GM18511 (cell line): ENCODE measurements at regions not wholly inside any gene's neighbourhood (a gene's known extent, or its start where the extent isn't known, plus 50 kb on each side); places are given as distances from the start of the nearest gene placed in this dataset.

Experiments used
- ATAC-seq: cut with Tn5 transposase; IDR thresholded peaks from one replicate; pipeline ENCODE4 v1.9.1; 2021; ENCODE audit warnings: mild to moderate bottlenecking, moderate library complexity; ENCODE audit not compliant: unreplicated experiment

GRCh38 chr2:175476374-175476773 is 294.9 kb upstream of the ATP5MC3 start:
- no peak for ATAC-seq

- ATAC-seq = no peak
Measured at GRCh38 chr2:175475130-175475529, 293.6 kb upstream of the ATP5MC3 start.

GRCh38 chr2:175468431-175469098 is 287.1 kb upstream of the ATP5MC3 start:
- ATAC-seq = no peak

- ATAC-seq = no peak
Measured at GRCh38 chr2:175465101-175465500, 283.6 kb upstream of the ATP5MC3 start.

- no peak for ATAC-seq
Measured at GRCh38 chr2:175464311-175464670, 282.8 kb upstream of the ATP5MC3 start.

- ATAC-seq = no peak
Measured at GRCh38 chr2:175463589-175464310, 282.2 kb upstream of the ATP5MC3 start.

GRCh38 chr2:175463169-175463568 is 281.7 kb upstream of the ATP5MC3 start:
- no peak for ATAC-seq

- ATAC-seq = no peak
Measured at GRCh38 chr2:175462246-175462645, 280.7 kb upstream of the ATP5MC3 start.

- no peak for ATAC-seq
Measured at GRCh38 chr2:175461839-175462238, 280.3 kb upstream of the ATP5MC3 start.

- ATAC-seq = no peak
Measured at GRCh38 chr2:175457895-175458448, 276.5 kb upstream of the ATP5MC3 start.

- ATAC-seq = no peak
Measured at GRCh38 chr2:175454953-175455389, 273.5 kb upstream of the ATP5MC3 start.

- no peak for ATAC-seq
Measured at GRCh38 chr2:175450029-175450760, 268.7 kb upstream of the ATP5MC3 start.

GRCh38 chr2:175449616-175450015 is 268.1 kb upstream of the ATP5MC3 start:
- ATAC-seq = no peak

GRCh38 chr2:175446201-175446600 is 264.7 kb upstream of the ATP5MC3 start:
- no peak for ATAC-seq

GRCh38 chr2:175445281-175445680 is 263.8 kb upstream of the ATP5MC3 start:
- no peak for ATAC-seq

GRCh38 chr2:175442441-175442840 is 260.9 kb upstream of the ATP5MC3 start:
- ATAC-seq = no peak

- no peak for ATAC-seq
Measured at GRCh38 chr2:175441181-175441761, 259.8 kb upstream of the ATP5MC3 start.

GRCh38 chr2:175439416-175439815 is 257.9 kb upstream of the ATP5MC3 start:
- ATAC-seq = no peak

- ATAC-seq = no peak
Measured at GRCh38 chr2:175437167-175437566, 255.7 kb upstream of the ATP5MC3 start.

- no peak for ATAC-seq
Measured at GRCh38 chr2:175436076-175436475, 254.6 kb upstream of the ATP5MC3 start.

- no peak for ATAC-seq
Measured at GRCh38 chr2:175435012-175435411, 253.5 kb upstream of the ATP5MC3 start.
